Endothelial cell (in vitro differentiated cells): ENCODE measurements at regions not wholly inside any gene's neighbourhood (a gene's known extent, or its start where the extent isn't known, plus 50 kb on each side); places are given as distances from the start of the nearest gene placed in this dataset.

Source experiments
- DNase-seq: peaks from one replicate; pipeline ENCODE4 v3.0.0; 2021; ENCODE audit warnings: low spot score
- H3K27ac Mint-ChIP-seq: one replicate; pipeline ENCODE4 v1.8.0; 2021; ENCODE audit warnings: mixed read lengths, inconsistent platforms; ENCODE audit not compliant: unreplicated experiment
- H3K27me3 Mint-ChIP-seq: one replicate; pipeline ENCODE4 v1.8.0; 2021; ENCODE audit warnings: mild to moderate bottlenecking, moderate library complexity, mixed read lengths, inconsistent platforms; ENCODE audit not compliant: unreplicated experiment
- H3K36me3 Mint-ChIP-seq: one replicate; pipeline ENCODE4 v1.8.0; 2021; ENCODE audit warnings: mild to moderate bottlenecking, low read depth, mixed read lengths, inconsistent platforms; ENCODE audit not compliant: unreplicated experiment
- H3K4me1 Mint-ChIP-seq: one replicate; pipeline ENCODE4 v1.8.0; 2021; ENCODE audit warnings: mild to moderate bottlenecking, mixed read lengths, inconsistent platforms; ENCODE audit not compliant: unreplicated experiment
- H3K4me3 Mint-ChIP-seq: one replicate; pipeline ENCODE4 v1.8.0; 2021; ENCODE audit warnings: mild to moderate bottlenecking, mixed read lengths, inconsistent platforms; ENCODE audit not compliant: unreplicated experiment
- H3K9me3 Mint-ChIP-seq: one replicate; pipeline ENCODE4 v1.8.0; 2021; ENCODE audit warnings: mixed read lengths, inconsistent platforms; ENCODE audit not compliant: unreplicated experiment
- CTCF ChIP-seq: fragments of 200-600 bp; sonication (generic); IDR thresholded peaks from one replicate; pipeline ENCODE4 v1.5.0; 2021; ENCODE audit warnings: antibody characterized with exemption; ENCODE audit not compliant: unreplicated experiment

- H3K9me3 Mint-ChIP-seq = no peaks in the 10 kb centered on the region
- no peaks in the 10 kb centered on the region for H3K27me3 Mint-ChIP-seq
- no peaks in the 10 kb centered on the region for H3K36me3 Mint-ChIP-seq
- TF ChIP-seq CTCF = no peak
- DNase-seq = no peak
- H3K27ac Mint-ChIP-seq = no peak overlapping the region
- no peaks in the 10 kb centered on the region for H3K4me1 Mint-ChIP-seq
- no peak overlapping the region for H3K4me3 Mint-ChIP-seq
These were observed 132.3 kb upstream of the NEO1 start for GRCh38 chr15:72919936-72920465.

GRCh38 chr15:72916897-72917296 is 133.3 kb upstream of the ADPGK start:
- DNase-seq = no peak
- no peak overlapping the region for H3K27ac Mint-ChIP-seq
- no peak for TF ChIP-seq CTCF
- H3K36me3 Mint-ChIP-seq = no peaks in the 10 kb centered on the region
- no peaks in the 10 kb centered on the region for H3K9me3 Mint-ChIP-seq
- H3K4me1 Mint-ChIP-seq = no peaks in the 10 kb centered on the region
- no peaks in the 10 kb centered on the region for H3K27me3 Mint-ChIP-seq
- no peak overlapping the region for H3K4me3 Mint-ChIP-seq

DNA sequence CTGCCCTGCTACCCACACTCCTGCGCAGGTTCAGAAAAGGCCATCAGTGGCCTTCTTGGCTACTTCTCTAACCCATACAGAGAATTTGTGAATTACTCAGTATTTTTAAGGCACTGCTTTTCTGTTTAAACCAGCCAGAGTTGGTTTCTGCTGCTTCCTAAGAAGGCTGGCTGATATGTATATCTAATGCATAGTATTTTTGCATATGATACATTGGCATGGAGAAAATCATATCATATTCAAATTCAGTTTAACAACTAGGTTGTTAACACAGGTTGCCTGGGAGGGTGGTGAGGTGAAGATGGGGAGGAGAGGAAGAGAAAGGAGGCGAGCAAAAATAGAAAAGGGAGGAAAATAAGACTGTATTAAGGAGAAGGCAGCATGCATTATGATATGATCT is 132.8 kb upstream of the ADPGK start:
- no peak for DNase-seq
- H3K4me3 Mint-ChIP-seq = no peak overlapping the region
- H3K9me3 Mint-ChIP-seq = no peaks in the 10 kb centered on the region
- H3K27ac Mint-ChIP-seq = no peak overlapping the region
- no peak for TF ChIP-seq CTCF
- H3K4me1 Mint-ChIP-seq = no peaks in the 10 kb centered on the region
- no peaks in the 10 kb centered on the region for H3K36me3 Mint-ChIP-seq
- H3K27me3 Mint-ChIP-seq = no peaks in the 10 kb centered on the region

GRCh38 chr15:72915843-72916242 is 132.3 kb upstream of the ADPGK start:
- Mint-ChIP-seq H3K27ac (no peak overlapping the region), H3K4me3 (no peak overlapping the region), H3K27me3 (no peaks in the 10 kb centered on the region), H3K9me3 (no peaks in the 10 kb centered on the region), H3K36me3 (no peaks in the 10 kb centered on the region), H3K4me1 (no peaks in the 10 kb centered on the region)
- DNase-seq = no peak
- no peak for TF ChIP-seq CTCF

DNA sequence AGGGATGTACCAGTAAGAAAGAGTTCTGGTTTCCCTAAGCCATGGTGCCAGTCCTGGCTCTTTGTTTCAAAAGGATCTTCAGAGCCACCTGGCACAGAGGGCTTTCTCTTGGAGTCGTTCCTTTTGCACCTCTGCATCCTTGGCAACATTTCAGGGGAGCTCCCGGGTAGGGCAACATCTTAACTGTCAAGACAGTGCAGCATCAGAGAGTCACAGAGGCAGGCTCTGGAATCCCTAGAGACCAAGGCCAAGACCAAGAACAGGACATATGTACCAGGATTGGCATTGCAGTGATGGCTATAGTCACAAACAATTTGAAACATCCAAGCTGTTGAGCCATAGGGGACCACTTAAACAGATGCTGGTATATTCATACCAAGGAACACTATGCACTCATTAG is 129.4 kb upstream of the ADPGK start:
- no peak for TF ChIP-seq CTCF
- H3K27ac Mint-ChIP-seq = no peak overlapping the region
- H3K4me1 Mint-ChIP-seq = no peaks in the 10 kb centered on the region
- no peaks in the 10 kb centered on the region for H3K9me3 Mint-ChIP-seq
- no peak overlapping the region for H3K4me3 Mint-ChIP-seq
- DNase-seq = no peak
- no peaks in the 10 kb centered on the region for H3K27me3 Mint-ChIP-seq
- no peaks in the 10 kb centered on the region for H3K36me3 Mint-ChIP-seq
